SK-N-MC (cell line): ENCODE measurements at regions not wholly inside any gene's neighbourhood (a gene's known extent, or its start where the extent isn't known, plus 50 kb on each side); places are given as distances from the start of the nearest gene placed in this dataset.

ENCODE experiments used
- DNase-seq: peaks from one replicate; pipeline ENCODE4 v3.0.0-alpha.2; 2011; ENCODE audit warnings: low read depth, low spot score
- H3K27ac ChIP-seq: fragments of 200-600 bp; sonication (generic); 2 replicates; pipeline ENCODE4 v1.5.1; 2016; ENCODE audit warnings: mixed run types
- H3K36me3 ChIP-seq: fragments of 200-600 bp; sonication (generic); 2 replicates; pipeline ENCODE4 v1.6.1; 2017; ENCODE audit warnings: antibody characterized with exemption, low read length, mixed read lengths; ENCODE audit not compliant: insufficient read depth
- H3K4me3 ChIP-seq: fragments of 200-600 bp; sonication (generic); 2 replicates; pipeline ENCODE4 v1.5.1; 2016
- H3K9ac ChIP-seq: fragments of 200-600 bp; sonication (generic); 2 replicates; pipeline ENCODE4 v1.8.0; 2017; ENCODE audit warnings: mixed run types, mixed read lengths; ENCODE audit not compliant: insufficient read length
- H3K9me3 ChIP-seq: fragments of 200-600 bp; sonication (generic); 2 replicates; pipeline ENCODE4 v1.6.1; 2017; ENCODE audit warnings: low read depth, mild to moderate bottlenecking, antibody characterized with exemption, low read length, moderate library complexity, mixed read lengths
- EZH2 ChIP-seq: fragments of 200-600 bp; sonication (generic); IDR thresholded peaks from one replicate; pipeline ENCODE4 v1.6.1; 2017; ENCODE audit warnings: antibody characterized with exemption
- FOXP2 ChIP-seq: optimal IDR thresholded peaks from 2 replicates; pipeline ENCODE3; 2011; ENCODE audit warnings: mild to moderate bottlenecking, moderate library complexity; ENCODE audit not compliant: insufficient read depth; ENCODE audit errors: extremely low read length, control extremely low read depth
- POLR2AphosphoS5 ChIP-seq: IDR thresholded peaks from 2 replicates; pipeline ENCODE4 v1.6.1; 2012; ENCODE audit warnings: mild to moderate bottlenecking, low read depth, low read length, borderline replicate concordance

GRCh38 chr9:87434366-87434765, 63.3 kb upstream of the DAPK1 start:
- peak overlapping the region; percentile 9; the same call in 1 of the 2 replicates for H3K4me3 ChIP-seq
- no peaks in the 10 kb centered on the region for H3K9me3 ChIP-seq
- no peak overlapping the region for H3K27ac ChIP-seq
- DNase-seq, result peak; percentile 51
- no peaks in the 10 kb centered on the region for H3K36me3 ChIP-seq
- no peak overlapping the region for H3K9ac ChIP-seq
- TF ChIP-seq FOXP2 (no peak), EZH2 (no peak), POLR2AphosphoS5 (no peak)

GRCh38 chr9:87435189-87435880, 62.3 kb upstream of the DAPK1 start:
- DNase-seq, result no peak
- TF ChIP-seq POLR2AphosphoS5, result no peak
- no peak for TF ChIP-seq FOXP2
- no peak for TF ChIP-seq EZH2
- H3K4me3 ChIP-seq, result no peak overlapping the region

GRCh38 chr9:87436716-87437115, 61.0 kb upstream of the DAPK1 start:
- no peaks in the 10 kb centered on the region for H3K9me3 ChIP-seq
- DNase-seq, result no peak
- H3K9ac ChIP-seq, result no peak overlapping the region
- no peak overlapping the region; the same call in 1 of the 2 replicates for H3K27ac ChIP-seq
- TF ChIP-seq POLR2AphosphoS5 (no peak), EZH2 (no peak)
- H3K36me3 ChIP-seq, result no peaks in the 10 kb centered on the region
- no peak overlapping the region for H3K4me3 ChIP-seq

More at GRCh38 chr9:87435189-87435880, 62.3 kb upstream of the DAPK1 start:
- H3K9ac ChIP-seq, result no peak overlapping the region
- no peak overlapping the region for H3K27ac ChIP-seq
- H3K9me3 ChIP-seq, result no peaks in the 10 kb centered on the region
- no peaks in the 10 kb centered on the region for H3K36me3 ChIP-seq

GRCh38 chr9:87437966-87438365, 59.7 kb upstream of the DAPK1 start:
- Histone ChIP-seq H3K36me3 (no peaks in the 10 kb centered on the region), H3K9me3 (no peaks in the 10 kb centered on the region), H3K27ac (no peak overlapping the region), H3K9ac (no peak overlapping the region), H3K4me3 (no peak overlapping the region)
- no peak for DNase-seq
- TF ChIP-seq EZH2, result no peak
- no peak for TF ChIP-seq FOXP2
- no peak for TF ChIP-seq POLR2AphosphoS5

- TF ChIP-seq POLR2AphosphoS5 (no peak), FOXP2 (no peak), EZH2 (no peak)
- Histone ChIP-seq H3K36me3 (no peaks in the 10 kb centered on the region), H3K4me3 (no peak overlapping the region), H3K27ac (no peak overlapping the region), H3K9me3 (no peaks in the 10 kb centered on the region), H3K9ac (no peak overlapping the region)
- DNase-seq, result no peak
These were observed 56.4 kb upstream of the DAPK1 start for GRCh38 chr9:87441251-87441650.

- Histone ChIP-seq H3K36me3 (no peaks in the 10 kb centered on the region), H3K4me3 (no peak overlapping the region), H3K9ac (no peak overlapping the region), H3K27ac (no peak overlapping the region), H3K9me3 (no peaks in the 10 kb centered on the region)
- DNase-seq, result no peak
- no peak for TF ChIP-seq EZH2
- TF ChIP-seq FOXP2, result no peak
- TF ChIP-seq POLR2AphosphoS5, result no peak
These were observed 55.2 kb upstream of the DAPK1 start for GRCh38 chr9:87442451-87442850.

- H3K9me3 ChIP-seq, result no peaks in the 10 kb centered on the region
- TF ChIP-seq POLR2AphosphoS5 (no peak), EZH2 (no peak), FOXP2 (no peak)
- DNase-seq, result no peak
- no peak overlapping the region for H3K27ac ChIP-seq
- no peak overlapping the region for H3K4me3 ChIP-seq
- no peaks in the 10 kb centered on the region for H3K36me3 ChIP-seq
- no peak overlapping the region for H3K9ac ChIP-seq
These were observed 54.7 kb upstream of the DAPK1 start for GRCh38 chr9:87443006-87443405.

GRCh38 chr9:87443461-87443860, 54.2 kb upstream of the DAPK1 start:
- DNase-seq, result no peak
- no peaks in the 10 kb centered on the region for H3K36me3 ChIP-seq
- no peak overlapping the region for H3K27ac ChIP-seq
- no peak overlapping the region for H3K9ac ChIP-seq
- TF ChIP-seq EZH2 (no peak), POLR2AphosphoS5 (no peak), FOXP2 (no peak)
- no peak overlapping the region for H3K4me3 ChIP-seq
- H3K9me3 ChIP-seq, result no peaks in the 10 kb centered on the region

GRCh38 chr9:87445646-87446045, 52.0 kb upstream of the DAPK1 start:
- Histone ChIP-seq H3K36me3 (no peaks in the 10 kb centered on the region), H3K4me3 (no peak overlapping the region), H3K9me3 (no peaks in the 10 kb centered on the region), H3K9ac (no peak overlapping the region), H3K27ac (no peak overlapping the region)
- DNase-seq, result no peak
- no peak for TF ChIP-seq POLR2AphosphoS5
- TF ChIP-seq EZH2, result no peak
- TF ChIP-seq FOXP2, result no peak
